Naive thymus-derived CD4-positive, alpha-beta T cell (primary cell): ENCODE measurements at regions not wholly inside any gene's neighbourhood (a gene's known extent, or its start where the extent isn't known, plus 50 kb on each side); places are given as distances from the start of the nearest gene placed in this dataset.
A peak's percentile ranks its signal among the peaks of the same experiment; 100 is the strongest.

Experiments used
- ATAC-seq: fragments of 150-1000 bp; cut with Tn5 transposase; 2 replicates; pipeline ENCODE4 v1.10.0; 2021; ENCODE audit warnings: mild to moderate bottlenecking, moderate library complexity
- CTCF ChIA-PET: fragments of 350-600 bp; sonication (Branson Sonifier 250); formaldehyde crosslinking; loops from one replicate; lab custom pipeline; 2021; ENCODE audit warnings: antibody characterized with exemption; lab: Charles Lee
- POLR2A ChIA-PET: fragments of 350-600 bp; sonication (Branson Sonifier 250); formaldehyde crosslinking; loops from one replicate; lab custom pipeline; 2021; ENCODE audit warnings: antibody characterized with exemption, inconsistent platforms; lab: Charles Lee
- DNase-seq, 9 donors: peaks; one replicate each; pipeline versions ENCODE4 v3.0.0 to v3.0.0-alpha.2; 2020 to 2022; ENCODE audit warnings: mixed read lengths in 1 of 9
- H3K27ac ChIP-seq: one replicate; pipeline ENCODE4 v1.7.0; 2013; ENCODE audit warnings: mild to moderate bottlenecking, low read depth, low read length, moderate library complexity
- H3K27me3 ChIP-seq, 2 donors: one replicate each; pipeline ENCODE4 v1.7.0; 2013; ENCODE audit warnings: low read length in 2 of 2, mild to moderate bottlenecking in 2 of 2, moderate library complexity in 2 of 2; ENCODE audit not compliant: control insufficient read depth in 2 of 2, insufficient read depth in 2 of 2
- H3K36me3 ChIP-seq, 3 experiments: 1 replicate in 2 of 3; 2 replicates in 1 of 3; pipeline ENCODE4 v1.7.0; 2013; ENCODE audit warnings: low read length in 3 of 3, mild to moderate bottlenecking in 3 of 3, moderate library complexity in 1 of 3; ENCODE audit not compliant: insufficient read depth in 3 of 3, control insufficient read depth in 2 of 3
- H3K4me1 ChIP-seq, 2 donors: one replicate each; pipeline ENCODE4 v1.7.0; 2013; ENCODE audit warnings: low read length in 2 of 2, mild to moderate bottlenecking in 2 of 2, moderate library complexity in 1 of 2; ENCODE audit not compliant: control insufficient read depth in 2 of 2, insufficient read depth in 2 of 2
- H3K4me3 ChIP-seq: 2 replicates; pipeline ENCODE4 v1.7.0; 2013; ENCODE audit warnings: mild to moderate bottlenecking, low read length
- H3K9me3 ChIP-seq, 3 experiments: 1 replicate in 2 of 3; 2 replicates in 1 of 3; pipeline ENCODE4 v1.7.0; 2013; ENCODE audit warnings: low read length in 3 of 3; ENCODE audit not compliant: control insufficient read depth in 2 of 3
- H3K27ac Mint-ChIP-seq, 9 donors: one replicate each; pipeline ENCODE4 v1.8.0; 2020 to 2022; ENCODE audit warnings: mixed read lengths in 9 of 9, mild to moderate bottlenecking in 8 of 9, moderate library complexity in 5 of 9, inconsistent platforms in 2 of 9
- H3K27me3 Mint-ChIP-seq, 5 donors: one replicate each; pipeline ENCODE4 v1.8.0; 2021 to 2022; ENCODE audit warnings: mixed read lengths in 5 of 5, mild to moderate bottlenecking in 1 of 5
- H3K36me3 Mint-ChIP-seq, 5 donors: one replicate each; pipeline ENCODE4 v1.8.0; 2020 to 2022; ENCODE audit warnings: mixed read lengths in 5 of 5, mild to moderate bottlenecking in 3 of 5, inconsistent platforms in 1 of 5
- H3K4me1 Mint-ChIP-seq, 7 donors: one replicate each; pipeline ENCODE4 v1.8.0; 2020 to 2022; ENCODE audit warnings: mixed read lengths in 7 of 7, mild to moderate bottlenecking in 3 of 7, inconsistent platforms in 1 of 7
- H3K4me3 Mint-ChIP-seq, 10 donors: one replicate each; pipeline ENCODE4 v1.8.0; 2020 to 2022; ENCODE audit warnings: mild to moderate bottlenecking in 10 of 10, mixed read lengths in 10 of 10, moderate library complexity in 6 of 10, inconsistent platforms in 2 of 10
- H3K9me3 Mint-ChIP-seq, 11 donors: one replicate each; pipeline ENCODE4 v1.8.0; 2020 to 2022; ENCODE audit warnings: mixed read lengths in 11 of 11, mild to moderate bottlenecking in 4 of 11, inconsistent platforms in 1 of 11, moderate library complexity in 1 of 11
- intact Hi-C, 2 donors: fragments of 100-400 bp; cut with micrococcal nuclease; formaldehyde crosslinking; loops; one replicate each; pipeline ENCODE4 v1.15.1; 2023

- POLR2A ChIA-PET = no interaction called here
- H3K27ac Mint-ChIP-seq = no peak overlapping the region
Observed at GRCh38 chr15:95400428-95400827, 930.1 kb upstream of the NR2F2 start.

DNA sequence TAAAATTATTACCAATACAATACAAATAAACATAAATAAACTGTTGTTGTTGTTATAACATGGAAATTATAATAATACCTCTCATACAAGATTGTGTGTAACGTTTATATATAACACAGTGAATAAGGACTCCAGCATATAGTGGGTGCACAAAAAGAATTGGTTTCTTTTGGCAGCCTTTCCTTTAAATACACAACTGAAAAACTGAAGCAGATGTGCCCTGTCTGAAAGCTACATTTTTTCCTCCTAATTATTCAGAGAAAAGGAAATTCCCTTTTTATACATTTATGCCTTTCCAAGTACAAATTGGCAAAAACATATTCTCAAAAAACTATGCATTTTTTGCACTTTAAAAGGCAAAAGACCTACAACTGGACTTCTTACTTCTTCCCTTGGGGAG lies 928.9 kb upstream of the NR2F2 start:
- Mint-ChIP-seq H3K9me3 (peaks cover 0 to 4% (median 0%) of the 10 kb centered on the region in 11 donors), H3K27ac (no peak overlapping the region), H3K4me1 (no peaks in the 10 kb centered on the region), H3K36me3 (no peaks in the 10 kb centered on the region), H3K27me3 (peaks cover 0 to 13% (median 8%) of the 10 kb centered on the region in 5 donors), H3K4me3 (no peak overlapping the region)
- ChIA-PET CTCF (no interaction called here), POLR2A (no interaction called here)
- intact Hi-C loops = no loop called here
- ATAC-seq = no peak
- Histone ChIP-seq H3K4me1 (no peaks in the 10 kb centered on the region), H3K27ac (no peak overlapping the region), H3K9me3 (no peaks in the 10 kb centered on the region), H3K4me3 (no peak overlapping the region), H3K27me3 (no peaks in the 10 kb centered on the region), H3K36me3 (no peaks in the 10 kb centered on the region)
- no peak for DNase-seq

More at GRCh38 chr15:95400428-95400827, 930.1 kb upstream of the NR2F2 start:
- no peaks in the 10 kb centered on the region for H3K9me3 ChIP-seq
- CTCF ChIA-PET = no interaction called here
- H3K27me3 Mint-ChIP-seq = peaks cover 3 to 22% (median 18%) of the 10 kb centered on the region in 5 donors
- intact Hi-C loops = no loop called here
- no peak overlapping the region for H3K4me3 Mint-ChIP-seq
- H3K27ac ChIP-seq = no peak overlapping the region
- peaks cover 0 to 8% (median 0%) of the 10 kb centered on the region in 11 donors for H3K9me3 Mint-ChIP-seq
- H3K4me1 ChIP-seq = no peaks in the 10 kb centered on the region
- H3K4me3 ChIP-seq = no peak overlapping the region
- ATAC-seq = no peak
- no peaks in the 10 kb centered on the region for H3K27me3 ChIP-seq
- no peak for DNase-seq
- no peaks in the 10 kb centered on the region for H3K36me3 ChIP-seq
- no peaks in the 10 kb centered on the region for H3K4me1 Mint-ChIP-seq
- no peaks in the 10 kb centered on the region for H3K36me3 Mint-ChIP-seq

DNA sequence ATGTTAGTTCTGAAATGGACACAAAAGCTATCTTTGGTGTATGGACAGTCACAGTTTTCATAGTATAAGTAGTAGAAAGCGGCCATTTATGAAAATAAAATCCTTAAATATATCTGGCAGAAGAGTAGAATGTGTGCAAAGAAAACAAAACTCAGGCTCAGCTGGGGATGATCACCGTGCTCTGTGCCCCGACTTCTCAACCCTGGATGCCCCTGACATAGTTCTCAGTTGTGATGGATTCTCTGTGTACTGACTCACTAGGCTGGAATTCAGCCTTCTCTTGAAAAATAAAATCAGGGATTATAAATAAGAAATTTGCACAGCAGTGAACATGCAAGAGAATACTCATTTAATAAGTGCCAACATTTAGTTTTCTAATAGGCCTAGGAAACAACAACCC lies 925.1 kb upstream of the NR2F2 start:
- CTCF ChIA-PET = no interaction called here
- DNase-seq (no peak), ATAC-seq (no peak)
- H3K4me1 Mint-ChIP-seq = peaks cover 0 to 10% (median 0%) of the 10 kb centered on the region in 7 donors
- H3K9me3 Mint-ChIP-seq = no peaks in the 10 kb centered on the region
- Histone ChIP-seq H3K36me3 (no peaks in the 10 kb centered on the region), H3K27ac (no peak overlapping the region), H3K9me3 (no peaks in the 10 kb centered on the region), H3K4me3 (no peak overlapping the region), H3K4me1 (peaks cover 0 to 10% of the 10 kb centered on the region in 2 donors), H3K27me3 (no peaks in the 10 kb centered on the region)
- no peak overlapping the region for H3K4me3 Mint-ChIP-seq
- H3K27ac Mint-ChIP-seq = no peak overlapping the region
- intact Hi-C loops = no loop called here
- no peaks in the 10 kb centered on the region for H3K27me3 Mint-ChIP-seq
- POLR2A ChIA-PET = no interaction called here
- H3K36me3 Mint-ChIP-seq = no peaks in the 10 kb centered on the region

DNA sequence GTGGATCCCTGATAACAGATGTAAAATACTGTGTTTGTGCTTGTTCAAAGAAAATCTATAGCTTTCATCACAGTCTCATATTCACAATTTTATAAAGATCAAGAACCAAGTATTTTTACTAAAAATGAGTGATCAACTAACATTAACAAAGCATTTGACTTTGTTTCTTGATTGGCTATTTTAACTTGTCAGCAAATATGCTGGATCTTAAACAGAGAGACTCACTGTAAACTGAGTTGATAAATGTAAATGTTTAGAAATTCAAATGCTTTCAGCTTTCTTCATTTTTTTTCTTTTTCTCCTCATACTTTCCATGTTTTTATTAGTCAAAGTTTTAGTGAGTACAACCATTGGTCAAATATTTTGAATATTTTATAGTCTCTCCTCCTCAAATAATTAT lies 923.0 kb upstream of the NR2F2 start:
- DNase-seq (no peak), ATAC-seq (no peak)
- ChIA-PET CTCF (no interaction called here), POLR2A (no interaction called here)
- Histone ChIP-seq H3K4me1 (peaks cover 0 to 10% of the 10 kb centered on the region in 2 donors), H3K36me3 (no peaks in the 10 kb centered on the region), H3K27ac (no peak overlapping the region), H3K27me3 (no peaks in the 10 kb centered on the region), H3K4me3 (no peak overlapping the region), H3K9me3 (no peaks in the 10 kb centered on the region)
- intact Hi-C loops = no loop called here
- Mint-ChIP-seq H3K4me3 (no peak overlapping the region), H3K4me1 (peaks cover 0 to 21% (median 0%) of the 10 kb centered on the region in 7 donors), H3K27me3 (no peaks in the 10 kb centered on the region), H3K27ac (no peak overlapping the region), H3K36me3 (no peaks in the 10 kb centered on the region), H3K9me3 (peaks cover 0 to 1% (median 0%) of the 10 kb centered on the region in 11 donors)

DNA sequence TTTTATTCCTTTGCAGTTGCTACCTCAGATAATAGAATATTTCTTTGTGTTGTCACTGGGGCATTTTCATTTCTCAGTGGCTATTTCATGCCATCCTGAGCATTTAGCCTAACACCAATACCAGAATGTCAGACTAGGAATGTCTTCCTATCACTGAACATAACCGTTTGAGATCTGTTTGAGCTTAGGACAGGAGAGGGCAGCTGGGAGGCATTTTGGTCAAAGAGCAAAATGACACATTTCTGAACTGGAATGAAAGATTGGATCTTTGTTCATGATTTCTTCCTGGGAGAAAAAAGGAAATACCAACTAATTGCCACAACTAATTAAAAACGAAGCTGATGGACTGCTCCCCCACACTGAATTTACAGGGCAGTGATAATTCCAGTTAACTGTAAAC lies 921.3 kb upstream of the NR2F2 start:
- intact Hi-C loops = no loop called here
- Mint-ChIP-seq H3K9me3 (peaks cover 0 to 1% (median 0%) of the 10 kb centered on the region in 11 donors), H3K4me3 (no peak overlapping the region), H3K4me1 (peaks cover 0 to 25% (median 0%) of the 10 kb centered on the region in 7 donors), H3K27ac (no peak overlapping the region), H3K27me3 (no peaks in the 10 kb centered on the region), H3K36me3 (no peaks in the 10 kb centered on the region)
- POLR2A ChIA-PET = no interaction called here
- Histone ChIP-seq H3K27ac (no peak overlapping the region), H3K27me3 (no peaks in the 10 kb centered on the region), H3K36me3 (no peaks in the 10 kb centered on the region), H3K4me3 (no peak overlapping the region), H3K4me1 (peaks cover 0 to 10% of the 10 kb centered on the region in 2 donors), H3K9me3 (no peaks in the 10 kb centered on the region)
- DNase-seq = no peak
- ATAC-seq = no peak
- CTCF ChIA-PET = no interaction called here

DNA sequence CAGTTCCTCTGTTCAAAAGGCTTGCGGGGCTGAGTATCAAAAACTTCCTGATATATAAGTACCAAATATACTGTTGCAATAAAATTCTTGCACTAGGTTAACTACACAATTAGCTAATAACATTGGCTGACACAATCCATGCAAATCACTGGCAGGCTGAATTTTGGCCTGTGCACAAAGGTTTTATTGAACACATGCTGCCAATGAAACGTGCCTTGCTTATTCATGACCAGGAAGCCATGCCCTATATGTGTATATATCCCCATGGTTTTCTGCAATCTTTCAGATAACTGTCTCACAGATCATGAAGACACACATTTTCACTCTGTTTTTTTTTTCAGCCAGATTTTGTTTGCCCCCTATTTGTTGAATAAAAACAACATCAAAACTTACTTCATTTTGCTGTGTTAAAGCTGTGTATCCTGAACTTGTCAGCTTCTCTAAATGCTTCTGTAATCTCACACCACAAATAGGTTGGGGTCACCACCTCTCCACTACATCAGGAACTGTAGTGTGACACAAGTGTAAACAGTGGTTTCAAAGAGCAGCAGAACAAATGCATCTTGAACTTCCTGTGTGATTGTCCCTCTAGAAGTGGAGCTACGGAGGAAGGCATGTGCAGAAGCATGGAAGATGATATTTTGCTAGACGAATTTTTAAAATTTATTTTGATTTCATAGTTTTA lies 920.7 kb upstream of the NR2F2 start:
- Histone ChIP-seq H3K27ac (no peak overlapping the region), H3K36me3 (no peaks in the 10 kb centered on the region), H3K4me3 (no peak overlapping the region), H3K27me3 (no peaks in the 10 kb centered on the region), H3K4me1 (peaks cover 0 to 10% of the 10 kb centered on the region in 2 donors), H3K9me3 (no peaks in the 10 kb centered on the region)
- Mint-ChIP-seq H3K27ac (no peak overlapping the region), H3K9me3 (peaks cover 0 to 1% (median 0%) of the 10 kb centered on the region in 11 donors), H3K36me3 (no peaks in the 10 kb centered on the region), H3K4me1 (peaks cover 0 to 25% (median 0%) of the 10 kb centered on the region in 7 donors), H3K27me3 (no peaks in the 10 kb centered on the region), H3K4me3 (peak overlapping the region in 1 of 10 donors; percentile 2)
- POLR2A ChIA-PET = no interaction called here
- CTCF ChIA-PET = no interaction called here
- ATAC-seq (peak; percentile 37), DNase-seq (no peak)
- intact Hi-C loops = no loop called here

- Mint-ChIP-seq H3K9me3 (peaks cover 0 to 1% (median 0%) of the 10 kb centered on the region in 11 donors), H3K27ac (no peak overlapping the region), H3K4me1 (peaks cover 0 to 25% (median 0%) of the 10 kb centered on the region in 7 donors), H3K4me3 (no peak overlapping the region), H3K36me3 (no peaks in the 10 kb centered on the region), H3K27me3 (no peaks in the 10 kb centered on the region)
- H3K27ac ChIP-seq = no peak overlapping the region
- POLR2A ChIA-PET = no interaction called here
- no peaks in the 10 kb centered on the region for H3K27me3 ChIP-seq
- DNase-seq (no peak), ATAC-seq (no peak)
- H3K9me3 ChIP-seq = no peaks in the 10 kb centered on the region
- no peak overlapping the region for H3K4me3 ChIP-seq
- intact Hi-C loops = no loop called here
- no peaks in the 10 kb centered on the region for H3K36me3 ChIP-seq
- H3K4me1 ChIP-seq = peaks cover 0 to 10% of the 10 kb centered on the region in 2 donors
- CTCF ChIA-PET = no interaction called here
Observed at GRCh38 chr15:95410757-95411156, 919.7 kb upstream of the NR2F2 start.
